CD8-positive, alpha-beta memory T cell (primary cell): ENCODE measurements at regions not wholly inside any gene's neighbourhood (a gene's known extent, or its start where the extent isn't known, plus 50 kb on each side); places are given as distances from the start of the nearest gene placed in this dataset.
"Not testable (repeated sequence)": the region's sequence is repeated elsewhere in the genome, so short reads cannot be mapped to it uniquely, and the experiment has no call there.

Source experiments
- CTCF ChIA-PET: fragments of 350-600 bp; sonication (Branson Sonifier 250); formaldehyde crosslinking; loops from one replicate; lab custom pipeline; 2021; ENCODE audit warnings: antibody characterized with exemption; lab: Charles Lee
- POLR2A ChIA-PET: fragments of 350-600 bp; sonication (Branson Sonifier 250); formaldehyde crosslinking; loops from one replicate; lab custom pipeline; 2021; ENCODE audit warnings: antibody characterized with exemption; lab: Charles Lee
- DNase-seq, 5 donors: peaks; one replicate each; pipeline versions ENCODE4 v3.0.0 to v3.0.0-alpha.2; 2020 to 2022; ENCODE audit warnings: mixed read lengths in 1 of 5
- H3K27ac ChIP-seq: one replicate; pipeline ENCODE4 v1.7.0; 2013; ENCODE audit warnings: low read depth, mild to moderate bottlenecking, low read length, moderate library complexity
- H3K27me3 ChIP-seq: 2 replicates; pipeline ENCODE4 v1.7.0; 2013; ENCODE audit warnings: low read length, mild to moderate bottlenecking; ENCODE audit not compliant: insufficient read depth, poor library complexity, severe bottlenecking
- H3K36me3 ChIP-seq: 2 replicates; pipeline ENCODE4 v1.7.0; 2013; ENCODE audit warnings: mild to moderate bottlenecking, low read length, moderate library complexity; ENCODE audit not compliant: insufficient read depth
- H3K4me1 ChIP-seq: 2 replicates; pipeline ENCODE4 v1.7.0; 2013; ENCODE audit warnings: mild to moderate bottlenecking, low read length, moderate library complexity; ENCODE audit not compliant: insufficient read depth
- H3K4me3 ChIP-seq: 2 replicates; pipeline ENCODE4 v1.7.0; 2013; ENCODE audit warnings: mild to moderate bottlenecking, low read length
- H3K9me3 ChIP-seq: 2 replicates; pipeline ENCODE4 v1.7.0; 2013; ENCODE audit warnings: mild to moderate bottlenecking, low read length
- H3K27ac Mint-ChIP-seq, 8 donors: one replicate each; pipeline ENCODE4 v1.8.0; 2020 to 2021; ENCODE audit warnings: mixed read lengths in 8 of 8, mild to moderate bottlenecking in 6 of 8, inconsistent platforms in 3 of 8, moderate library complexity in 3 of 8
- H3K27me3 Mint-ChIP-seq, 2 donors: one replicate each; pipeline ENCODE4 v1.8.0; 2020 to 2021; ENCODE audit warnings: mixed read lengths in 2 of 2, mild to moderate bottlenecking in 1 of 2, moderate library complexity in 1 of 2
- H3K36me3 Mint-ChIP-seq, 3 donors: one replicate each; pipeline ENCODE4 v1.8.0; 2020 to 2021; ENCODE audit warnings: mixed read lengths in 3 of 3, inconsistent platforms in 1 of 3, mild to moderate bottlenecking in 1 of 3
- H3K4me1 Mint-ChIP-seq, 3 donors: one replicate each; pipeline ENCODE4 v1.8.0; 2020 to 2021; ENCODE audit warnings: mixed read lengths in 3 of 3, inconsistent platforms in 1 of 3, mild to moderate bottlenecking in 1 of 3
- H3K4me3 Mint-ChIP-seq, 7 donors: one replicate each; pipeline ENCODE4 v1.8.0; 2020 to 2021; ENCODE audit warnings: mixed read lengths in 7 of 7, mild to moderate bottlenecking in 6 of 7, moderate library complexity in 4 of 7, inconsistent platforms in 2 of 7
- H3K9me3 Mint-ChIP-seq, 5 donors: one replicate each; pipeline ENCODE4 v1.8.0; 2020 to 2022; ENCODE audit warnings: mixed read lengths in 5 of 5, mild to moderate bottlenecking in 3 of 5, moderate library complexity in 2 of 5, inconsistent platforms in 1 of 5

DNA sequence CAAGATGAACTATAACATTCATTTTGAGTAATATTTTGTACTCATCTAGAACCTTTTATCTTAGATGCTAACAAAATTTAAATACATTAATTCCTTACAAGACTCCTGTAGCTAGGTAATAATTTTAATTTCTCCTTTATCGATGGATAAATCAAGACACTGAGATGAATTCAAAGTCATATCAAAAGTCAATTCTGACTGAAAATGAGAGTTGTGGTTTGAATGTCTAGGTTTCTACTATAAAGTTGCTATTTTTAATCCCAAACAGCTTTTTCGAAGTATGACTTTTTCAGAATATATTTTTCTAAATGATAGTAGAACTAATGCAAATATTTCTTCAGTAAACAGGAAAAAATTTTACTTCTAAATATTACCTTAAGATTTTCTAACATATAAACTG, 491.7 kb upstream of the FAM174A start:
- ChIA-PET CTCF (no interaction called here), POLR2A (no interaction called here)
- Mint-ChIP-seq H3K36me3 (no peaks in the 10 kb centered on the region), H3K4me1 (no peaks in the 10 kb centered on the region), H3K4me3 (no peak overlapping the region), H3K9me3 (no peaks in the 10 kb centered on the region), H3K27ac (no peak overlapping the region), H3K27me3 (no peaks in the 10 kb centered on the region)
- Histone ChIP-seq H3K27ac (no peak overlapping the region), H3K36me3 (no peaks in the 10 kb centered on the region), H3K9me3 (no peaks in the 10 kb centered on the region), H3K27me3 (no peaks in the 10 kb centered on the region), H3K4me1 (no peaks in the 10 kb centered on the region), H3K4me3 (no peak overlapping the region)
- DNase-seq, result no peak

DNA sequence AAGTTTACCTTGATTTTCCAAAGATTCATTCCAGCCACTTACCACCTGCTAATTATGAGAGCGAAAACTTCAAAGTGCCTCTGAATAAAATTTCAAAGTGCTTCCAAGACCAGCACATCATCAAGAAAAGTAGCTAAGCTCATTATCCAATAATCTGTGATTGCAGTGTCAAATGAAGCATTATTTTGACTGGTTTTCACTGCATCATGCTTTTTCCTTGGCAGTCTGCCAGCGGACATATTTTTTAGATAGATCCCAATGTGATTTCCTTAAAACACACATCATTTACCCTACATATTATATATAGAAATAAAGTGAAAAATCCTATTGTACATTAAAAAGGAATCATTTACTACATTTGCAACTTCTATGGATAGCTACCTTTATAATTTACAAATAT, 508.6 kb upstream of the FAM174A start:
- no peak for DNase-seq
- H3K4me1 ChIP-seq, result no peaks in the 10 kb centered on the region
- no peak overlapping the region for H3K4me3 ChIP-seq
- ChIA-PET POLR2A (no interaction called here), CTCF (no interaction called here)
- H3K4me3 Mint-ChIP-seq, result no peak overlapping the region
- H3K27me3 ChIP-seq, result no peaks in the 10 kb centered on the region
- no peaks in the 10 kb centered on the region for H3K4me1 Mint-ChIP-seq
- H3K27me3 Mint-ChIP-seq, result no peaks in the 10 kb centered on the region
- no peaks in the 10 kb centered on the region for H3K9me3 ChIP-seq
- no peak overlapping the region for H3K27ac Mint-ChIP-seq
- H3K36me3 ChIP-seq, result no peaks in the 10 kb centered on the region
- no peak overlapping the region for H3K27ac ChIP-seq
- H3K36me3 Mint-ChIP-seq, result no peaks in the 10 kb centered on the region
- peaks cover 0 to 3% (median 2%) of the 10 kb centered on the region in 5 donors for H3K9me3 Mint-ChIP-seq

DNA sequence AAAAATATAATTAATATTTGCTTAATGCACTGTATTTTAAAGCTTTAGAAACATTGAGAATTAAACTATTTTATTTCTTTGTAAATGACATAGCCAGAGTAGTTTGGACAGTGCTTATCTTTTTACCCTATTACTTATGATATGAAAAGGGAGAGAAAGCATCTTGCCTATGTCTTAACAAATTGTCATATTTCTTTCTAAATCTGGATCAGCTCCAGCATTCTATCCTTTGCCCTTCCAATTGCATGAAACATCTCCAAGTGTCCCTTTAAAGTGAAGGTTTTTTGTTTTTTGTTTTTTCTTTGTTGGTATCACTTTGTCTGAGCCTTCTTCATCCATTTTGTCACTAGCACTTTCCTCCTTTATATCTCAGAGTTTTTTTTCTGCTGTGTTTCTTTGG, 511.6 kb upstream of the FAM174A start:
- Mint-ChIP-seq H3K9me3 (peaks cover 0 to 3% (median 2%) of the 10 kb centered on the region in 5 donors), H3K27me3 (no peaks in the 10 kb centered on the region), H3K36me3 (no peaks in the 10 kb centered on the region), H3K27ac (no peak overlapping the region), H3K4me1 (no peaks in the 10 kb centered on the region), H3K4me3 (no peak overlapping the region)
- no peak for DNase-seq
- Histone ChIP-seq H3K4me1 (no peaks in the 10 kb centered on the region), H3K27ac (no peak overlapping the region), H3K9me3 (no peaks in the 10 kb centered on the region), H3K36me3 (no peaks in the 10 kb centered on the region), H3K27me3 (no peaks in the 10 kb centered on the region), H3K4me3 (no peak overlapping the region)
- ChIA-PET POLR2A (no interaction called here), CTCF (no interaction called here)

DNA sequence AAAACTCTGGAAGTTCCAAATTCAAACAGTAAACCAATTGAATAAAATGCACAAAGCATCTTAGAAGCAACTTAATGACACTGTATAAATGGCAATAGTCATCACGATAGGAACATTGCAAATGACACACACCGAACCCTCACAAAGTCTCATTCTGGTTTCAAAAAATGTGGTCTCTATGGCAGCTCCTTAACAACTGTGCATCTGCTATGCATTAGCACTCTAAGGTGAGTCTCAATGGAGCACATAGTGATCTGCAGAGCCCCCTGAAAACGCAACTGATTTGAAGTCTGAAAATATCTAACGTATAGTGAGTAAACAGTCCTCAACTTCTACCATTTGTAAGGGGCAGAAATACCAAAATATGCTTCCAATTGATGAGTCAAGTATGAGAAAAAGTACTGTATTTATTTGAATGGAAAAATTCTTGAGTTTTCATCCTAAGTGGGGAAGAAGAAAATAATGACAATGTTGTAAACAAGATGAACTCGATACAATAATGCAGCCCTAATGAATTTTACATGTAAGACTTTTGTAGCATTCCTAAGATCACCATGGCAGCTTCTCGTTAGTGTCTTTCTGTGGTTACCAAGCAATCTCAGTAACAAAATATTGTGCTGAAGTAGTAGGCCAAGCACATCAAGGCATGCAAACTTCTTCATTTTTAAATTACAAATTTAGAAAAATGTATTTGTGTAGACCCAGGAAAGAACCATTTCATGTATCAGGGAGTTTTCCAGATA, 517.5 kb upstream of the FAM174A start:
- H3K27me3 ChIP-seq, result no peaks in the 10 kb centered on the region
- no peak for DNase-seq
- no peaks in the 10 kb centered on the region for H3K4me1 Mint-ChIP-seq
- no peak overlapping the region for H3K4me3 Mint-ChIP-seq
- ChIA-PET CTCF (no interaction called here), POLR2A (no interaction called here)
- no peak overlapping the region for H3K27ac ChIP-seq
- no peaks in the 10 kb centered on the region for H3K27me3 Mint-ChIP-seq
- no peak overlapping the region for H3K27ac Mint-ChIP-seq
- no peaks in the 10 kb centered on the region for H3K36me3 Mint-ChIP-seq
- H3K36me3 ChIP-seq, result no peaks in the 10 kb centered on the region
- H3K9me3 ChIP-seq, result no peaks in the 10 kb centered on the region
- H3K9me3 Mint-ChIP-seq, result peaks cover 0 to 5% (median 2%) of the 10 kb centered on the region in 5 donors
- no peaks in the 10 kb centered on the region for H3K4me1 ChIP-seq
- H3K4me3 ChIP-seq, result no peak overlapping the region

DNA sequence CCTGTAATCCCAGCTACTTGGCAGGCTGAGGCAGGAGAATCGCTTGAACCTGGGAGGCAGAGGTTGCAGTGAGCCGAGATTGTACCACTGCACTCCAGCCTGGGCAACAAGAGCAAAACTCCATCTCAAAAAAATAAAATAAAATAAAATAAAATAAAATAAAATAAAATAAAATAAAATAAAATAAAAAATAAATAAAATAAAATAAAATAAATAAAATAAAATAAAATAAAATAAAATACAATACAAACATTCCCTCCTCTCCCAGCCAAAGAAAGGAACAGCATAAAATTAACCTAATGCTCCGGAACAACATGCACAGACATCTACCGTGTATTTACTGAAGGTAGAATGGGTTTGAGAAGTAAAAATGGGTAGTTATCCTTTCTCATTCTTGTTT, 521.9 kb upstream of the FAM174A start:
- H3K4me1 ChIP-seq, H3K27me3 Mint-ChIP-seq, H3K36me3 ChIP-seq, H3K27ac ChIP-seq, H3K4me3 ChIP-seq, DNase-seq, H3K27ac Mint-ChIP-seq, CTCF ChIA-PET, H3K9me3 Mint-ChIP-seq, H3K36me3 Mint-ChIP-seq, POLR2A ChIA-PET, H3K27me3 ChIP-seq, H3K9me3 ChIP-seq, H3K4me3 Mint-ChIP-seq, H3K4me1 Mint-ChIP-seq: not testable (repeated sequence)

DNA sequence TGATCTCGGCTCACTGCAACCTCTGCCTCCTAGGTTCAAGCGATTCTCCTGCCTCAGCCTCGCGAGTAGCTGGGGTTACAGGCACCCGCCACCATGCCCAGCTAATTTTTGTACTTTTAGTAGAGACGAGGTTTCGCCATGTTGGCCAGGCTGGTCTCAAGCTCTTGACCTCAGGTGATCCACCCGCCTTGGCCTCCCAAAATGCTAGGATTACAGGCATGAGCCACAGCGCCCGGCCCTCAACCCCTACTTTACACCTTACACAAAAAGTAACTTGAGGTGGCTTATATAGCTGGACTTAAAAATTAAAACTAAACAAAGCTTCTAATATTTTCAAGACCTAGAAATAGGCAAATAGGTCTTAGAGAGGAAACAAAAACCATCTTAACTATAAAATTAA, 524.0 kb upstream of the FAM174A start:
- POLR2A ChIA-PET, DNase-seq, H3K36me3 ChIP-seq, H3K9me3 ChIP-seq, H3K27me3 ChIP-seq, CTCF ChIA-PET, H3K4me1 ChIP-seq, H3K4me1 Mint-ChIP-seq, H3K4me3 ChIP-seq, H3K36me3 Mint-ChIP-seq, H3K4me3 Mint-ChIP-seq, H3K27ac ChIP-seq, H3K27me3 Mint-ChIP-seq, H3K27ac Mint-ChIP-seq: not testable (repeated sequence)
- H3K9me3 Mint-ChIP-seq, result peaks cover 0 to 12% (median 2%) of the 10 kb centered on the region in 5 donors

DNA sequence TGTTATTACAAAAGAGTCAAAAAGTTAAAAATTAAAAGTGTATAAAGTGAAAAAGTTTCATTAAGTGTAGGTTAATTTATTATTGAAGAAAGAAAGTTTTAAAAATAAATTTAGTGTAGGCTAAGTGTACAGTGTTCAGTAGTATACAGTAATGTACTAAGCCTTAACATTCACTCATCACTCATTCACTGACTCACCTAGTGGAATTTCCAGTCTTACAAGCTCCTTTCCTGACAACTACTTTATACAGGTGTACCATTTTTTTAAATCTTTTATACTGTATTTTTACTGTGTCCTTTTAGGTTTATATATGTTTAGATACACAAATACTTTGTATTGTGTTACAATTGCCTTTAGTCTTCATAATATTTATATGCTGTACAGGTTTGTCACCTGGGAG, 530.2 kb upstream of the FAM174A start:
- no peak overlapping the region for H3K27ac ChIP-seq
- POLR2A ChIA-PET, result no interaction called here
- H3K27me3 ChIP-seq, result no peaks in the 10 kb centered on the region
- no peaks in the 10 kb centered on the region for H3K9me3 ChIP-seq
- Mint-ChIP-seq H3K4me1 (no peaks in the 10 kb centered on the region), H3K36me3 (no peaks in the 10 kb centered on the region), H3K27ac (no peak overlapping the region), H3K27me3 (peaks cover 0 to 2% of the 10 kb centered on the region in 2 donors), H3K4me3 (no peak overlapping the region), H3K9me3 (peaks cover 0 to 11% (median 0%) of the 10 kb centered on the region in 5 donors)
- CTCF ChIA-PET, result no interaction called here
- DNase-seq, result no peak
- H3K4me1 ChIP-seq, result no peaks in the 10 kb centered on the region
- H3K4me3 ChIP-seq, result no peak overlapping the region
- no peaks in the 10 kb centered on the region for H3K36me3 ChIP-seq

DNA sequence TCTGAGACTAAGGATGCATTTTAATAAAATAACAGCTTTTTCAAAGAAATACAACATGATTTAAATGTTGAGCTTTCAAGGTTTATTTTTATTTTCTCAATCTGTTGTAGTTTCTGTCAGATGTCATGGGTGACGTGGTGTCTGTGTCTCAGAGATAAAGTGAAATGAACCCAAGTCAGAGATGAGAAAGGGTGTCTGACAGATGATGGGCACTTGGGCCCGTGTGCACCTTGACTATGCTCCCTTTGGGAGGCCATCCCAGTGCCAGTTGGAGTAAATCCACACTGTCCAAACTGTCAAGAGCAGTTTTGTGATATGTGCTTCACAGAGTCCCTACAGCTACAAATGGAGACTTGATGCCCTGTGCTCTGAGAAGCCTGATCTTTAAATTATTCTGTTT, 536.9 kb upstream of the FAM174A start:
- POLR2A ChIA-PET, result no interaction called here

More for the DNA sequence above, 536.9 kb upstream of the FAM174A start:
- Histone ChIP-seq H3K27me3 (no peaks in the 10 kb centered on the region), H3K27ac (no peak overlapping the region), H3K4me1 (no peaks in the 10 kb centered on the region), H3K36me3 (no peaks in the 10 kb centered on the region), H3K4me3 (no peak overlapping the region), H3K9me3 (no peaks in the 10 kb centered on the region)
- no peak overlapping the region for H3K4me3 Mint-ChIP-seq
- H3K27me3 Mint-ChIP-seq, result no peaks in the 10 kb centered on the region
- CTCF ChIA-PET, result no interaction called here
- peaks cover 0 to 23% (median 2%) of the 10 kb centered on the region in 5 donors for H3K9me3 Mint-ChIP-seq
- no peaks in the 10 kb centered on the region for H3K4me1 Mint-ChIP-seq
- no peaks in the 10 kb centered on the region for H3K36me3 Mint-ChIP-seq
- H3K27ac Mint-ChIP-seq, result no peak overlapping the region
- no peak for DNase-seq
